HEK293 (cell line): ENCODE measurements at regions not wholly inside any gene's neighbourhood (a gene's known extent, or its start where the extent isn't known, plus 50 kb on each side); places are given as distances from the start of the nearest gene placed in this dataset.

ENCODE experiments used
- CTCF ChIA-PET: fragments of 350-600 bp; formaldehyde crosslinking; extraction: SDS; loops from one replicate; lab custom pipeline; 2021; ENCODE audit warnings: antibody characterized with exemption; lab: Yijun Ruan, JAX
- POLR2A ChIA-PET: fragments of 300-600 bp; formaldehyde crosslinking; extraction: SDS; loops from one replicate; lab custom pipeline; 2020; ENCODE audit warnings: antibody characterized with exemption, inconsistent platforms; lab: Yijun Ruan, JAX
- H3K27ac ChIP-seq: fragments of 200-500 bp; sonication (Bioruptor generic); 2 replicates; pipeline ENCODE4 v1.5.1; 2014; ENCODE audit warnings: low read depth, low read length, control low read depth, inconsistent platforms; ENCODE audit errors: extremely low read depth
- H3K36me3 ChIP-seq, 2 experiments: fragments of 200-500 bp in 1 of 2; sonication (Bioruptor generic) in 1 of 2; 1 replicate in 1 of 2; 2 replicates in 1 of 2; pipeline ENCODE4 v1.5.1; 2014 to 2017; ENCODE audit warnings: inconsistent platforms in 2 of 2, low read length in 2 of 2; ENCODE audit not compliant: control insufficient read depth in 2 of 2, insufficient read depth in 1 of 2
- H3K4me1 ChIP-seq: fragments of 200-500 bp; sonication (Bioruptor generic); 2 replicates; pipeline ENCODE4 v1.5.1; 2014; ENCODE audit warnings: mild to moderate bottlenecking, low read length, inconsistent platforms; ENCODE audit not compliant: control insufficient read depth, insufficient read depth
- H3K4me3 ChIP-seq: 2 replicates; pipeline ENCODE4 v1.5.1; 2011; ENCODE audit warnings: low read depth, mild to moderate bottlenecking, control low read depth, low read length, moderate library complexity
- H3K9me3 ChIP-seq: fragments of 200-500 bp; sonication (Bioruptor generic); 2 replicates; pipeline ENCODE4 v1.5.1; 2014; ENCODE audit warnings: low read depth, low read length, inconsistent platforms; ENCODE audit not compliant: control insufficient read depth, insufficient read depth
- GFI1B ChIP-seq: fragments of 450-650 bp; formaldehyde crosslinking; IDR thresholded peaks from 2 replicates; pipeline ENCODE4 v1.5.1; 2016; ENCODE audit warnings: missing biosample characterization, missing genetic modification characterization
- GLI4 ChIP-seq: fragments of 450-650 bp; formaldehyde crosslinking; IDR thresholded peaks from 2 replicates; pipeline ENCODE4 v1.5.1; 2016; ENCODE audit warnings: missing biosample characterization, missing genetic modification characterization
- GLIS1 ChIP-seq: fragments of 450-650 bp; formaldehyde crosslinking; IDR thresholded peaks from 2 replicates; pipeline ENCODE4 v1.5.1; 2016; ENCODE audit warnings: missing biosample characterization, missing genetic modification characterization
- KLF9 ChIP-seq: fragments of 450-650 bp; formaldehyde crosslinking; IDR thresholded peaks from 2 replicates; pipeline ENCODE4 v1.5.1; 2016; ENCODE audit warnings: missing biosample characterization, missing genetic modification characterization, low read depth
- OVOL3 ChIP-seq: fragments of 450-650 bp; formaldehyde crosslinking; IDR thresholded peaks from 2 replicates; pipeline ENCODE4 v1.5.1; 2016; ENCODE audit warnings: missing biosample characterization, missing genetic modification characterization
- TCF7L2 ChIP-seq: IDR thresholded peaks from 2 replicates; pipeline ENCODE4 v1.6.1; 2011; ENCODE audit warnings: low read depth, mild to moderate bottlenecking, inconsistent platforms, low read length, moderate library complexity, borderline replicate concordance
- ZBTB21 ChIP-seq: fragments of 450-650 bp; formaldehyde crosslinking; IDR thresholded peaks from 2 replicates; pipeline ENCODE4 v1.5.1; 2017; ENCODE audit warnings: missing biosample characterization, missing genetic modification characterization
- ZNF121 ChIP-seq: fragments of 450-650 bp; formaldehyde crosslinking; IDR thresholded peaks from 2 replicates; pipeline ENCODE4 v1.5.1; 2016; ENCODE audit warnings: missing biosample characterization, missing genetic modification characterization
- ZNF133 ChIP-seq: fragments of 450-650 bp; formaldehyde crosslinking; IDR thresholded peaks from 2 replicates; pipeline ENCODE4 v1.5.1; 2016; ENCODE audit warnings: missing biosample characterization, missing genetic modification characterization
- ZNF211 ChIP-seq: fragments of 450-650 bp; formaldehyde crosslinking; IDR thresholded peaks from 2 replicates; pipeline ENCODE4 v1.5.1; 2016; ENCODE audit warnings: low read depth, missing biosample characterization, missing genetic modification characterization
- ZNF24 ChIP-seq: fragments of 450-650 bp; formaldehyde crosslinking; IDR thresholded peaks from 2 replicates; pipeline ENCODE4 v1.5.1; 2016; ENCODE audit warnings: missing biosample characterization, missing genetic modification characterization
- ZNF302 ChIP-seq: fragments of 450-650 bp; formaldehyde crosslinking; IDR thresholded peaks from 2 replicates; pipeline ENCODE4 v1.5.1; 2016; ENCODE audit warnings: missing biosample characterization, missing genetic modification characterization, low read depth
- ZNF324 ChIP-seq: fragments of 450-650 bp; formaldehyde crosslinking; IDR thresholded peaks from 2 replicates; pipeline ENCODE4 v1.5.1; 2016; ENCODE audit warnings: missing biosample characterization, missing genetic modification characterization
- ZNF37A ChIP-seq: fragments of 450-650 bp; IDR thresholded peaks from 2 replicates; pipeline ENCODE4 v1.5.1; 2018; ENCODE audit warnings: missing biosample characterization, missing genetic modification characterization
- ZNF416 ChIP-seq: fragments of 450-650 bp; formaldehyde crosslinking; IDR thresholded peaks from 2 replicates; pipeline ENCODE4 v1.5.1; 2016; ENCODE audit warnings: missing biosample characterization, missing genetic modification characterization
- ZNF530 ChIP-seq: fragments of 450-650 bp; formaldehyde crosslinking; IDR thresholded peaks from 2 replicates; pipeline ENCODE4 v1.5.1; 2016; ENCODE audit warnings: low read depth, missing biosample characterization, missing genetic modification characterization
- ZNF560 ChIP-seq: fragments of 450-650 bp; formaldehyde crosslinking; IDR thresholded peaks from 2 replicates; pipeline ENCODE4 v1.5.1; 2017; ENCODE audit warnings: missing biosample characterization, missing genetic modification characterization, borderline replicate concordance
- ZNF585B ChIP-seq: fragments of 450-650 bp; formaldehyde crosslinking; IDR thresholded peaks from 2 replicates; pipeline ENCODE4 v1.5.1; 2016; ENCODE audit warnings: missing biosample characterization, missing genetic modification characterization
- ZNF623 ChIP-seq: fragments of 450-650 bp; formaldehyde crosslinking; IDR thresholded peaks from 2 replicates; pipeline ENCODE4 v1.5.1; 2016; ENCODE audit warnings: missing biosample characterization, missing genetic modification characterization
- ZNF624 ChIP-seq: fragments of 450-650 bp; formaldehyde crosslinking; IDR thresholded peaks from 2 replicates; pipeline ENCODE4 v1.5.1; 2017; ENCODE audit warnings: missing biosample characterization, missing genetic modification characterization
- ZNF645 ChIP-seq: fragments of 450-650 bp; formaldehyde crosslinking; IDR thresholded peaks from 2 replicates; pipeline ENCODE4; 2016; ENCODE audit warnings: missing biosample characterization, missing genetic modification characterization
- ZNF776 ChIP-seq: fragments of 450-650 bp; formaldehyde crosslinking; IDR thresholded peaks from 2 replicates; pipeline ENCODE4 v1.5.0; 2017; ENCODE audit warnings: missing biosample characterization, missing genetic modification characterization, borderline replicate concordance
- ZNF777 ChIP-seq: fragments of 450-650 bp; formaldehyde crosslinking; IDR thresholded peaks from 2 replicates; pipeline ENCODE4 v1.5.1; 2017; ENCODE audit warnings: missing biosample characterization, missing genetic modification characterization, borderline replicate concordance
- TF ChIP-seq, protein P1 (sequence below): fragments of 450-650 bp; formaldehyde crosslinking; IDR thresholded peaks from 2 replicates; pipeline ENCODE4 v1.5.1; 2016; ENCODE audit warnings: missing biosample characterization, missing genetic modification characterization
- TF ChIP-seq, protein P2 (sequence below): fragments of 450-650 bp; formaldehyde crosslinking; IDR thresholded peaks from 2 replicates; pipeline ENCODE4 v1.5.1; 2016; ENCODE audit warnings: missing biosample characterization, missing genetic modification characterization, borderline replicate concordance

DNA sequence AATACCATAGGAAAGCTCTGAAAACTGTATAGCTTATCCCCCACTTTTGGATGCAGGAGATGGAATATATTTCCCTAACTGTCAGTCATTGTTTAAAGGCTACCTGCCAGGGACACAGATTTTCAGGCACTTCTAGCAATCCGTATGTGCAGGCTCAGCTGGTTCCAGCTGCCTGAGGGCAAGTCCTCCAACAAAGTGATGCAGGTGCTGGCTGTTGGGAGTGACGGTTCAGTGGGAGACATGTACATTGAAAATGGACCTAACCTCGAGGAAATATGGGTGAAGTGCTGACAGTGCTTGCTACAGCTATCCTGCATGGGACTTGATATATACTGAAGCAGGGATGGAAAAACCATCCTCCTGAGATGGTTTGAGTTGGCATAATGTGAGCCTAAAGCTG lies 153.1 kb upstream of the GAP43 start:
- no peak overlapping the region for H3K4me3 ChIP-seq
- CTCF ChIA-PET = interaction anchor here (0.9 to 1.1 kb wide), 2 partner anchors 314 to 349 kb away, joined by 3 read pairs; no protein-coding TSS in a partner anchor
- TF ChIP-seq ZNF560 (no peak), ZNF777 (tag by site-specific recombination) (no peak), OVOL3 (no peak)
- no peaks in the 10 kb centered on the region for H3K9me3 ChIP-seq
- POLR2A ChIA-PET = no interaction called here
- no peak overlapping the region for H3K27ac ChIP-seq
- no peaks in the 10 kb centered on the region for H3K36me3 ChIP-seq
- no peaks in the 10 kb centered on the region for H3K4me1 ChIP-seq

GRCh38 chr3:115475178-115476041 lies 147.9 kb upstream of the GAP43 start:
- CTCF ChIA-PET = no interaction called here

DNA sequence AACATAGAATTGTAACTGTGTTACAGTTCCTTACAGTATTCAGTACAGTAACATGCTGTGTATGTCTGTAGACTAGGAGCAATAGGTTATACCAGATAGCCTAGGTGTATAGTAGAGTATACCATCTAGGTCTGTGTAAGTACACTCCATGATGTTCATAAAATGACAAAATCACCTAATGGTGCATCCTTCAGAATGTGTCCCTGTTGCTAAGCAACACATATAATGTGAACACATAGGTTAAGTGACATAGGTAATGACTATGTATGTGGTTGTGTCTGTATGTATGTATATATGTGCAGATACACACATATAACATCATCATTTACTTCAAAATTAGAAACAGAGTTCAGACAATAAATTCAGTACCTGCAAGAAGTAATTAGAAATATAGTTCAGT lies 146.8 kb upstream of the GAP43 start:
- H3K4me1 ChIP-seq = no peaks in the 10 kb centered on the region
- CTCF ChIA-PET = no interaction called here
- H3K27ac ChIP-seq = no peak overlapping the region
- H3K9me3 ChIP-seq = no peaks in the 10 kb centered on the region
- no peak for TF ChIP-seq ZNF37A (tag by site-specific recombination)
- no peak for TF ChIP-seq ZNF645 (tag by site-specific recombination)
- no peak for TF ChIP-seq ZBTB21 (tag by site-specific recombination)
- no peak for TF ChIP-seq GFI1B (tag by site-specific recombination)
- no peak for TF ChIP-seq ZNF530 (tag by site-specific recombination)
- TF ChIP-seq ZNF133 = no peak
- no peak for TF ChIP-seq ZNF121 (tag by site-specific recombination)
- TF ChIP-seq GLI4 = no peak
- TF ChIP-seq, protein P1, sequence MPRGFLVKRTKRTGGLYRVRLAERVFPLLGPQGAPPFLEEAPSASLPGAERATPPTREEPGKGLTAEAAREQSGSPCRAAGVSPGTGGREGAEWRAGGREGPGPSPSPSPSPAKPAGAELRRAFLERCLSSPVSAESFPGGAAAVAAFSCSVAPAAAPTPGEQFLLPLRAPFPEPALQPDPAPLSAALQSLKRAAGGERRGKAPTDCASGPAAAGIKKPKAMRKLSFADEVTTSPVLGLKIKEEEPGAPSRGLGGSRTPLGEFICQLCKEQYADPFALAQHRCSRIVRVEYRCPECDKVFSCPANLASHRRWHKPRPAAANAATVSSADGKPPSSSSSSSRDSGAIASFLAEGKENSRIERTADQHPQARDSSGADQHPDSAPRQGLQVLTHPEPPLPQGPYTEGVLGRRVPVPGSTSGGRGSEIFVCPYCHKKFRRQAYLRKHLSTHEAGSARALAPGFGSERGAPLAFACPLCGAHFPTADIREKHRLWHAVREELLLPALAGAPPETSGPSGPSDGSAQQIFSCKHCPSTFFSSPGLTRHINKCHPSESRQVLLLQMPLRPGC = no peak
- TF ChIP-seq ZNF302 = no peak
- no peak for TF ChIP-seq ZNF324 (tag by site-specific recombination)
- TF ChIP-seq ZNF211 (tag by site-specific recombination) = no peak
- no peak for TF ChIP-seq ZNF623
- no peak for TF ChIP-seq ZNF776 (tag by site-specific recombination)
- no peak for TF ChIP-seq ZNF624 (tag by site-specific recombination)
- no peak for TF ChIP-seq ZNF24
- TF ChIP-seq, protein P2, sequence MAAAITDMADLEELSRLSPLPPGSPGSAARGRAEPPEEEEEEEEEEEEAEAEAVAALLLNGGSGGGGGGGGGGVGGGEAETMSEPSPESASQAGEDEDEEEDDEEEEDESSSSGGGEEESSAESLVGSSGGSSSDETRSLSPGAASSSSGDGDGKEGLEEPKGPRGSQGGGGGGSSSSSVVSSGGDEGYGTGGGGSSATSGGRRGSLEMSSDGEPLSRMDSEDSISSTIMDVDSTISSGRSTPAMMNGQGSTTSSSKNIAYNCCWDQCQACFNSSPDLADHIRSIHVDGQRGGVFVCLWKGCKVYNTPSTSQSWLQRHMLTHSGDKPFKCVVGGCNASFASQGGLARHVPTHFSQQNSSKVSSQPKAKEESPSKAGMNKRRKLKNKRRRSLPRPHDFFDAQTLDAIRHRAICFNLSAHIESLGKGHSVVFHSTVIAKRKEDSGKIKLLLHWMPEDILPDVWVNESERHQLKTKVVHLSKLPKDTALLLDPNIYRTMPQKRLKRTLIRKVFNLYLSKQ (tag by site-specific recombination) = no peak
- TF ChIP-seq ZNF416 (tag by site-specific recombination) = no peak
- no peak for TF ChIP-seq ZNF585B (tag by site-specific recombination)
- no peak for TF ChIP-seq TCF7L2
- TF ChIP-seq, all 188 proteins: peak for 0
- no peaks in the 10 kb centered on the region for H3K36me3 ChIP-seq
- H3K4me3 ChIP-seq = no peak overlapping the region
- POLR2A ChIA-PET = no interaction called here

More at GRCh38 chr3:115475178-115476041, 147.9 kb upstream of the GAP43 start:
- Histone ChIP-seq H3K4me1 (no peaks in the 10 kb centered on the region), H3K27ac (no peak overlapping the region), H3K36me3 (no peaks in the 10 kb centered on the region), H3K4me3 (no peak overlapping the region), H3K9me3 (no peaks in the 10 kb centered on the region)
- POLR2A ChIA-PET = no interaction called here
- no peak for TF ChIP-seq KLF9 (tag by site-specific recombination)
- 0 out of 2 replicates have a peak, but pooled peaks have one; percentile 13 for TF ChIP-seq GLIS1 (tag by site-specific recombination)
